ENCODE measurements at regions not wholly inside any gene's neighbourhood (a gene's known extent, or its start where the extent isn't known, plus 50 kb on each side); places are given as distances from the start of the nearest gene placed in this dataset.

- Histone ChIP-seq H4K8ac (ENCODE audit: low read depth, low read length) (peak overlapping the region; percentile 17), H3K23ac (ENCODE audit: low read length) (no peak overlapping the region), H3K36me3 (ENCODE audit: control insufficient read depth in 1 of 2, insufficient read depth in 2 of 2, low read length in 2 of 2) (no peaks in the 10 kb centered on the region), H2BK12ac (ENCODE audit: low read length) (no peak overlapping the region), H3K4me1 (ENCODE audit: control insufficient read depth in 1 of 2, insufficient read depth in 2 of 2, low read length in 2 of 2) (no peaks in the 10 kb centered on the region), H3K14ac (ENCODE audit: low read length) (no peak overlapping the region), H4K12ac (ENCODE audit: low read depth, low read length) (no peak overlapping the region), H4K91ac (ENCODE audit: low read depth, low read length) (no peak overlapping the region), H3K18ac (ENCODE audit: low read length) (no peak overlapping the region), H3K27me3 (ENCODE audit: insufficient read depth, low read length) (no peaks in the 10 kb centered on the region), H3K9ac (ENCODE audit: low read length) (no peak overlapping the region), H2BK5ac (ENCODE audit: low read depth, low read length, poor library complexity) (no peak overlapping the region), H3K27ac (ENCODE audit: low read depth, low read length) (no peak overlapping the region), H3K4ac (ENCODE audit: low read depth, low read length) (no peak overlapping the region), H2AK5ac (ENCODE audit: low read length) (no peak overlapping the region), H3K79me1 (ENCODE audit: low read length) (no peaks in the 10 kb centered on the region), H3K9me3 (ENCODE audit: insufficient read depth, low read depth, low read length) (peaks cover 3% of the 10 kb centered on the region), H2AFZ (ENCODE audit: insufficient read depth, low read length, poor library complexity) (no peak overlapping the region), H3K79me2 (ENCODE audit: control insufficient read depth, insufficient read depth, low read length, poor library complexity) (no peaks in the 10 kb centered on the region), H3K4me3 (ENCODE audit: low read depth, low read length) (no peak overlapping the region), H2BK120ac (ENCODE audit: insufficient read depth, low read length, poor library complexity) (no peak overlapping the region), H3K4me2 (ENCODE audit: low read length) (no peak overlapping the region)
- WGBS (ENCODE audit: extremely low coverage, insufficient coverage, insufficient read length): no CpG with 5 or more reads among the region's 6 CpGs
- no peak for DNase-seq
Observed at GRCh38 chr13:58397596-58398387, 766.2 kb downstream of the PCDH17 start.

- no peak for DNase-seq
- H3K36me3 ChIP-seq (ENCODE audit: control insufficient read depth in 1 of 2, insufficient read depth in 2 of 2, low read length in 2 of 2): no peaks in the 10 kb centered on the region
- no peak overlapping the region for H3K4me3 ChIP-seq (ENCODE audit: low read depth, low read length)
- H2BK12ac ChIP-seq (ENCODE audit: low read length): no peak overlapping the region
- H2AFZ ChIP-seq (ENCODE audit: insufficient read depth, low read length, poor library complexity): no peak overlapping the region
- H3K79me1 ChIP-seq (ENCODE audit: low read length): no peaks in the 10 kb centered on the region
- H3K4me2 ChIP-seq (ENCODE audit: low read length): no peak overlapping the region
- no peak overlapping the region for H4K91ac ChIP-seq (ENCODE audit: low read depth, low read length)
- H2BK5ac ChIP-seq (ENCODE audit: low read depth, low read length, poor library complexity): no peak overlapping the region
- no peak overlapping the region for H4K8ac ChIP-seq (ENCODE audit: low read depth, low read length)
- no peak overlapping the region for H3K14ac ChIP-seq (ENCODE audit: low read length)
- no peak overlapping the region for H4K12ac ChIP-seq (ENCODE audit: low read depth, low read length)
- no peak overlapping the region for H2AK5ac ChIP-seq (ENCODE audit: low read length)
- no peak overlapping the region for H3K9ac ChIP-seq (ENCODE audit: low read length)
- no peak overlapping the region for H3K4ac ChIP-seq (ENCODE audit: low read depth, low read length)
- no peak overlapping the region for H2BK120ac ChIP-seq (ENCODE audit: insufficient read depth, low read length, poor library complexity)
- no peaks in the 10 kb centered on the region for H3K27me3 ChIP-seq (ENCODE audit: insufficient read depth, low read length)
- no peaks in the 10 kb centered on the region for H3K79me2 ChIP-seq (ENCODE audit: control insufficient read depth, insufficient read depth, low read length, poor library complexity)
- H3K27ac ChIP-seq (ENCODE audit: low read depth, low read length): no peak overlapping the region
- H3K4me1 ChIP-seq (ENCODE audit: control insufficient read depth in 1 of 2, insufficient read depth in 2 of 2, low read length in 2 of 2): no peaks in the 10 kb centered on the region
- H3K23ac ChIP-seq (ENCODE audit: low read length): no peak overlapping the region
- H3K9me3 ChIP-seq (ENCODE audit: insufficient read depth, low read depth, low read length): peaks cover 3% of the 10 kb centered on the region
- H3K18ac ChIP-seq (ENCODE audit: low read length): no peak overlapping the region
Observed at GRCh38 chr13:58399263-58399662, 767.7 kb downstream of the PCDH17 start.

GRCh38 chr13:58406545-58406944 lies 775.0 kb downstream of the PCDH17 start:
- H3K79me2 ChIP-seq (ENCODE audit: control insufficient read depth, insufficient read depth, low read length, poor library complexity): no peaks in the 10 kb centered on the region
- H3K4me2 ChIP-seq (ENCODE audit: low read length): no peak overlapping the region
- WGBS (ENCODE audit: extremely low coverage, insufficient coverage, insufficient read length): no CpG with 5 or more reads among the region's 2 CpGs
- no peak overlapping the region for H3K14ac ChIP-seq (ENCODE audit: low read length)
- no peaks in the 10 kb centered on the region for H3K27me3 ChIP-seq (ENCODE audit: insufficient read depth, low read length)
- no peak for DNase-seq
- H3K9me3 ChIP-seq (ENCODE audit: insufficient read depth, low read depth, low read length): no peaks in the 10 kb centered on the region
- no peak overlapping the region for H2BK120ac ChIP-seq (ENCODE audit: insufficient read depth, low read length, poor library complexity)
- no peaks in the 10 kb centered on the region for H3K79me1 ChIP-seq (ENCODE audit: low read length)
- no peaks in the 10 kb centered on the region for H3K4me1 ChIP-seq (ENCODE audit: control insufficient read depth in 1 of 2, insufficient read depth in 2 of 2, low read length in 2 of 2)
- no peak overlapping the region for H2BK5ac ChIP-seq (ENCODE audit: low read depth, low read length, poor library complexity)
- no peak overlapping the region for H2AFZ ChIP-seq (ENCODE audit: insufficient read depth, low read length, poor library complexity)
- H4K8ac ChIP-seq (ENCODE audit: low read depth, low read length): no peak overlapping the region
- no peak overlapping the region for H3K27ac ChIP-seq (ENCODE audit: low read depth, low read length)
- H3K9ac ChIP-seq (ENCODE audit: low read length): no peak overlapping the region
- H3K4ac ChIP-seq (ENCODE audit: low read depth, low read length): no peak overlapping the region
- no peak overlapping the region for H2BK12ac ChIP-seq (ENCODE audit: low read length)
- H4K91ac ChIP-seq (ENCODE audit: low read depth, low read length): no peak overlapping the region
- H3K4me3 ChIP-seq (ENCODE audit: low read depth, low read length): no peak overlapping the region
- no peak overlapping the region for H3K18ac ChIP-seq (ENCODE audit: low read length)
- no peak overlapping the region for H4K12ac ChIP-seq (ENCODE audit: low read depth, low read length)
- H3K36me3 ChIP-seq (ENCODE audit: control insufficient read depth in 1 of 2, insufficient read depth in 2 of 2, low read length in 2 of 2): no peaks in the 10 kb centered on the region
- no peak overlapping the region for H2AK5ac ChIP-seq (ENCODE audit: low read length)
- no peak overlapping the region for H3K23ac ChIP-seq (ENCODE audit: low read length)

GRCh38 chr13:58429917-58430316 lies 798.4 kb downstream of the PCDH17 start:
- no CpG with 5 or more reads among the region's 2 CpGs for WGBS (ENCODE audit: extremely low coverage, insufficient coverage, insufficient read length)

More at GRCh38 chr13:58429917-58430316, 798.4 kb downstream of the PCDH17 start:
- H2BK120ac ChIP-seq (ENCODE audit: insufficient read depth, low read length, poor library complexity): no peak overlapping the region
- no peak overlapping the region for H3K9ac ChIP-seq (ENCODE audit: low read length)
- no peaks in the 10 kb centered on the region for H3K36me3 ChIP-seq (ENCODE audit: control insufficient read depth in 1 of 2, insufficient read depth in 2 of 2, low read length in 2 of 2)
- no peak for DNase-seq
- no peak overlapping the region for H3K4me2 ChIP-seq (ENCODE audit: low read length)
- H2BK5ac ChIP-seq (ENCODE audit: low read depth, low read length, poor library complexity): no peak overlapping the region
- H2AFZ ChIP-seq (ENCODE audit: insufficient read depth, low read length, poor library complexity): no peak overlapping the region
- peaks cover 0 to 1% of the 10 kb centered on the region in 2 experiments for H3K4me1 ChIP-seq (ENCODE audit: control insufficient read depth in 1 of 2, insufficient read depth in 2 of 2, low read length in 2 of 2)
- no peak overlapping the region for H4K91ac ChIP-seq (ENCODE audit: low read depth, low read length)
- no peak overlapping the region for H2AK5ac ChIP-seq (ENCODE audit: low read length)
- H3K14ac ChIP-seq (ENCODE audit: low read length): no peak overlapping the region
- H3K27ac ChIP-seq (ENCODE audit: low read depth, low read length): no peak overlapping the region
- no peaks in the 10 kb centered on the region for H3K79me1 ChIP-seq (ENCODE audit: low read length)
- no peak overlapping the region for H3K23ac ChIP-seq (ENCODE audit: low read length)
- H3K27me3 ChIP-seq (ENCODE audit: insufficient read depth, low read length): no peaks in the 10 kb centered on the region
- H2BK12ac ChIP-seq (ENCODE audit: low read length): no peak overlapping the region
- H4K12ac ChIP-seq (ENCODE audit: low read depth, low read length): no peak overlapping the region
- no peak overlapping the region for H4K8ac ChIP-seq (ENCODE audit: low read depth, low read length)
- H3K4ac ChIP-seq (ENCODE audit: low read depth, low read length): no peak overlapping the region
- H3K9me3 ChIP-seq (ENCODE audit: insufficient read depth, low read depth, low read length): no peaks in the 10 kb centered on the region
- no peak overlapping the region for H3K4me3 ChIP-seq (ENCODE audit: low read depth, low read length)
- H3K18ac ChIP-seq (ENCODE audit: low read length): no peak overlapping the region
- no peaks in the 10 kb centered on the region for H3K79me2 ChIP-seq (ENCODE audit: control insufficient read depth, insufficient read depth, low read length, poor library complexity)

All from trophoblast cell (in vitro differentiated cells and primary cell).